HCT116 (cell line): ENCODE measurements at regions not wholly inside any gene's neighbourhood (a gene's known extent, or its start where the extent isn't known, plus 50 kb on each side); places are given as distances from the start of the nearest gene placed in this dataset.

Source experiments
- ATAC-seq: fragments of 200-7000 bp; cut with Tn5 transposase; 2 replicates; pipeline ENCODE4 v1.9.1; 2020; ENCODE audit warnings: mild to moderate bottlenecking, moderate library complexity
- BruUV-seq: library from RNA; stranded (reverse); fragments of 400-500 nt; replicated peaks from 2 replicates; lab custom pipeline; 2021; lab: Mats Ljungman, UMichigan
- CTCF ChIA-PET: fragments of 300-600 bp; sonication (Branson Sonifier 250); formaldehyde crosslinking; loops from one replicate; lab custom pipeline; 2021; ENCODE audit warnings: antibody characterized with exemption; lab: Charles Lee
- POLR2A ChIA-PET: fragments of 300-600, 350-600 bp; sonication (Branson Sonifier 250); formaldehyde crosslinking; loops from one replicate; lab custom pipeline; 2021; ENCODE audit warnings: antibody characterized with exemption; lab: Charles Lee
- RAD21 ChIA-PET, 2 experiments: fragments of 300-600 bp; sonication (Branson Sonifier 250); formaldehyde crosslinking; loops; one replicate each; lab custom pipeline; 2023; ENCODE audit warnings: low total read pairs in 2 of 2; ENCODE audit not compliant: uncharacterized antibody in 2 of 2, unreplicated experiment in 2 of 2, low non-redundant PET in 1 of 2; lab: Charles Lee
- DNase-seq: peaks from one replicate; pipeline ENCODE4 v3.0.0-alpha.2; 2010; ENCODE audit warnings: low read depth, low spot score
- H2AFZ ChIP-seq: fragments of 200-600 bp; shearing (Covaris generic), sonication (generic); 2 replicates; pipeline ENCODE4 v1.6.1; 2017; ENCODE audit warnings: low read depth, mixed run types, mixed read lengths, antibody characterized with exemption, low read length; ENCODE audit not compliant: poor library complexity, severe bottlenecking
- H3K27ac ChIP-seq: 2 replicates; pipeline ENCODE4 v1.5.1; 2012; ENCODE audit warnings: low read depth, low read length
- H3K27me3 ChIP-seq: fragments of 200-600 bp; sonication (generic); 2 replicates; pipeline ENCODE4 v1.6.1; 2016; ENCODE audit warnings: mixed run types, low read length, mixed read lengths; ENCODE audit not compliant: insufficient read depth
- H3K36me3 ChIP-seq, 2 experiments: fragments of 200-500 bp in 1 of 2; fragments of 200-600 bp in 1 of 2; sonication (Bioruptor generic) in 1 of 2; sonication (generic) in 1 of 2; 2 replicates each; pipeline versions ENCODE4 v1.5.1 to v1.6.1; 2014 to 2016; ENCODE audit warnings: low read length in 2 of 2, inconsistent platforms in 1 of 2, mixed read lengths in 1 of 2, mixed run types in 1 of 2; ENCODE audit not compliant: insufficient read depth in 2 of 2, control insufficient read depth in 1 of 2
- H3K4me1 ChIP-seq, 2 experiments: fragments of 200-600 bp in 1 of 2; sonication (generic) in 1 of 2; 2 replicates each; pipeline versions ENCODE4 v1.5.1 to v1.6.1; 2012 to 2017; ENCODE audit warnings: low read length in 2 of 2, inconsistent platforms in 1 of 2, mild to moderate bottlenecking in 1 of 2, mixed read lengths in 1 of 2, mixed run types in 1 of 2, moderate library complexity in 1 of 2; ENCODE audit not compliant: insufficient read depth in 2 of 2, control insufficient read depth in 1 of 2
- H3K4me2 ChIP-seq: fragments of 200-600 bp; sonication (generic); 2 replicates; pipeline ENCODE4 v1.6.1; 2017; ENCODE audit warnings: mixed run types, low read length, mixed read lengths
- H3K4me3 ChIP-seq, 2 experiments: fragments of 200-600 bp in 1 of 2; sonication (generic) in 1 of 2; replicated peaks in 1 of 2; 2 replicates each; pipeline ENCODE4 v1.5.1; 2011 to 2016; ENCODE audit warnings: low read length in 2 of 2, control low read depth in 1 of 2, low read depth in 1 of 2, mild to moderate bottlenecking in 1 of 2, mixed read lengths in 1 of 2, mixed run types in 1 of 2
- H3K79me2 ChIP-seq: fragments of 200-600 bp; sonication (generic); 2 replicates; pipeline ENCODE4 v1.6.1; 2017; ENCODE audit warnings: mild to moderate bottlenecking, mixed run types, low read length, moderate library complexity, mixed read lengths; ENCODE audit not compliant: insufficient read depth
- H3K9ac ChIP-seq: fragments of 200-600 bp; sonication (generic); 2 replicates; pipeline ENCODE4 v1.6.1; 2016; ENCODE audit warnings: low read length, mixed read lengths
- H3K9me2 ChIP-seq: fragments of 200-600 bp; sonication (generic), shearing (Covaris generic); 2 replicates; pipeline ENCODE4 v1.6.1; 2017; ENCODE audit warnings: mixed run types, mild to moderate bottlenecking, moderate library complexity; ENCODE audit not compliant: insufficient read depth
- H3K9me3 ChIP-seq, 2 experiments: fragments of 200-500 bp in 1 of 2; fragments of 200-600 bp in 1 of 2; sonication (Bioruptor generic) in 1 of 2; sonication (generic) in 1 of 2; 2 replicates each; pipeline ENCODE4 v1.6.1; 2014 to 2017; ENCODE audit warnings: low read length in 2 of 2, mixed read lengths in 2 of 2, inconsistent platforms in 1 of 2, low read depth in 1 of 2, mild to moderate bottlenecking in 1 of 2, mixed run types in 1 of 2, moderate library complexity in 1 of 2; ENCODE audit not compliant: control insufficient read depth in 1 of 2, insufficient read depth in 1 of 2
- H4K20me1 ChIP-seq: fragments of 200-600 bp; sonication (generic), shearing (Covaris generic); 2 replicates; pipeline ENCODE4 v1.6.1; 2017; ENCODE audit warnings: mixed run types, mild to moderate bottlenecking, moderate library complexity; ENCODE audit not compliant: insufficient read depth
- CTCF ChIP-seq, 3 experiments: fragments of 200-600 bp in 1 of 3; sonication (generic) in 1 of 3; IDR thresholded peaks in 2 of 3; conservative IDR thresholded peaks in 1 of 3; 2 replicates each; pipeline ENCODE4 v1.5.1; 2012 to 2017; ENCODE audit warnings: low read depth in 2 of 3, low read length in 2 of 3, antibody characterized with exemption in 1 of 3, borderline replicate concordance in 1 of 3, control low read depth in 1 of 3, mild to moderate bottlenecking in 1 of 3, mixed read lengths in 1 of 3, mixed run types in 1 of 3, moderate library complexity in 1 of 3; ENCODE audit not compliant: insufficient read depth in 1 of 3
- EGR1 ChIP-seq: IDR thresholded peaks from 2 replicates; pipeline ENCODE4 v1.6.1; 2012; ENCODE audit warnings: low read depth
- EZH2phosphoT487 ChIP-seq: fragments of 200-600 bp; IDR thresholded peaks from 2 replicates; pipeline ENCODE4 v1.6.1; 2018; ENCODE audit warnings: antibody characterized with exemption, borderline replicate concordance
- FOSL1 ChIP-seq: IDR thresholded peaks from 2 replicates; pipeline ENCODE4 v1.6.1; 2012; ENCODE audit warnings: low read depth
- JUND ChIP-seq: IDR thresholded peaks from 2 replicates; pipeline ENCODE4 v1.6.1; 2012
- POLR2A ChIP-seq: IDR thresholded peaks from 2 replicates; pipeline ENCODE4 v1.7.0; 2011; ENCODE audit warnings: borderline replicate concordance; ENCODE audit not compliant: insufficient read depth, insufficient read length; ENCODE audit errors: extremely low read depth
- POLR2AphosphoS5 ChIP-seq: IDR thresholded peaks from 2 replicates; pipeline ENCODE4 v1.6.1; 2011; ENCODE audit warnings: mild to moderate bottlenecking, low read depth, low read length, moderate library complexity
- RAD21 ChIP-seq: IDR thresholded peaks from 2 replicates; pipeline ENCODE4 v1.6.1; 2012; ENCODE audit warnings: low read depth, mild to moderate bottlenecking
- REST ChIP-seq: IDR thresholded peaks from 2 replicates; pipeline ENCODE4 v1.6.1; 2012; ENCODE audit warnings: low read depth
- SRF ChIP-seq: IDR thresholded peaks from 2 replicates; pipeline ENCODE4 v1.6.1; 2012; ENCODE audit warnings: low read depth
- TCF7L2 ChIP-seq: IDR thresholded peaks from 2 replicates; pipeline ENCODE4 v1.7.0; 2011; ENCODE audit warnings: borderline replicate concordance, inconsistent platforms; ENCODE audit not compliant: insufficient read depth, insufficient read length; ENCODE audit errors: extremely low read depth
- YY1 ChIP-seq: IDR thresholded peaks from 2 replicates; pipeline ENCODE4 v1.6.1; 2011; ENCODE audit warnings: low read length, low read depth, moderate library complexity, mild to moderate bottlenecking; ENCODE audit not compliant: insufficient replicate concordance; ENCODE audit errors: extremely low read depth
- ZBTB33 ChIP-seq: IDR thresholded peaks from 2 replicates; pipeline ENCODE4 v1.6.1; 2011; ENCODE audit warnings: mild to moderate bottlenecking, low read length, moderate library complexity; ENCODE audit not compliant: insufficient replicate concordance; ENCODE audit errors: extremely low read depth
- ZNF274 ChIP-seq: fragments of 200-500 bp; sonication (Bioruptor generic); IDR thresholded peaks from 2 replicates; pipeline ENCODE4 v1.6.1; 2014; ENCODE audit warnings: mild to moderate bottlenecking, low read depth, low read length, inconsistent platforms
- intact Hi-C: fragments of 100-400 bp; cut with micrococcal nuclease; formaldehyde crosslinking; loops from 2 replicates; pipeline ENCODE4 v1.10.0; 2022

- Histone ChIP-seq H2AFZ (no peak overlapping the region), H3K4me2 (no peak overlapping the region), H3K9me3 (peaks cover 24% of the 10 kb centered on the region in 2 experiments; a peak in 2 of 4 replicates), H3K9me2 (no peaks in the 10 kb centered on the region), H3K4me3 (no peak overlapping the region), H3K27me3 (no peaks in the 10 kb centered on the region), H3K9ac (no peak overlapping the region), H4K20me1 (no peaks in the 10 kb centered on the region), H3K27ac (no peak overlapping the region), H3K36me3 (no peaks in the 10 kb centered on the region), H3K79me2 (no peaks in the 10 kb centered on the region), H3K4me1 (no peaks in the 10 kb centered on the region)
- TF ChIP-seq FOSL1 (no peak), CTCF (IDR thresholded peaks at IDR 0.05 in 2 of 3, conservative IDR thresholded peaks at IDR 0.05 in 1 of 3; ENCODE audit: borderline replicate concordance in 1 of 3, insufficient read depth in 1 of 3, low read depth in 2 of 3, low read length in 2 of 3) (no peak), ZBTB33 (no peak), TCF7L2 (no peak), POLR2AphosphoS5 (no peak), REST (no peak), POLR2A (no peak), RAD21 (no peak), EZH2phosphoT487 (no peak), ZNF274 (no peak), YY1 (no peak), SRF (no peak), EGR1 (no peak), JUND (no peak)
- no TSS peak for BruUV-seq
- ChIA-PET RAD21 (no interaction called here), CTCF (no interaction called here), POLR2A (no interaction called here)
- ATAC-seq = no peak
- no peak for DNase-seq
- intact Hi-C loops = no loop called here
These were observed 554.8 kb downstream of the PIK3C3 start for GRCh38 chr18:42509750-42510415.
